22Rv1 (cell line): ENCODE measurements at regions not wholly inside any gene's neighbourhood (a gene's known extent, or its start where the extent isn't known, plus 50 kb on each side); places are given as distances from the start of the nearest gene placed in this dataset.

Experiments used
- CTCF ChIP-seq: fragments of 450-650 bp; IDR thresholded peaks from 2 replicates; pipeline ENCODE4 v1.5.1; 2017; ENCODE audit warnings: mild to moderate bottlenecking
- ZFX ChIP-seq: fragments of 450-650 bp; IDR thresholded peaks from 2 replicates; pipeline ENCODE4 v1.6.1; 2017; ENCODE audit warnings: antibody characterized with exemption, borderline replicate concordance

- TF ChIP-seq CTCF (no peak), ZFX (no peak)
Measured at GRCh38 chr14:55892906-55893305, 225.3 kb upstream of the PELI2 start.
